ENCODE measurements at regions not wholly inside any gene's neighbourhood (a gene's known extent, or its start where the extent isn't known, plus 50 kb on each side); places are given as distances from the start of the nearest gene placed in this dataset.

- TF ChIP-seq CTCF (IDR thresholded peaks at IDR 0.05) (no peak), POLR2AphosphoS5 (IDR thresholded peaks at IDR 0.05; ENCODE audit: low read depth, low read length) (no peak), MAX (IDR thresholded peaks at IDR 0.05; ENCODE audit: low read depth) (no peak), TAF1 (IDR thresholded peaks at IDR 0.05; ENCODE audit: borderline replicate concordance, low read depth, low read length) (no peak), REST (IDR thresholded peaks at IDR 0.05; ENCODE audit: low read depth, low read length) (no peak), FOXM1 (IDR thresholded peaks at IDR 0.05; ENCODE audit: low read depth) (no peak), EZH2phosphoT487 (IDR thresholded peaks at IDR 0.05; ENCODE audit: borderline replicate concordance, low read depth) (no peak), GABPA (IDR thresholded peaks at IDR 0.05; ENCODE audit: low read depth) (no peak)
Observed at GRCh38 chr2:2758793-2759367, 427.8 kb upstream of the MYT1L start.
